ENCODE measurements at regions not wholly inside any gene's neighbourhood (a gene's known extent, or its start where the extent isn't known, plus 50 kb on each side); places are given as distances from the start of the nearest gene placed in this dataset. TPM values are rescaled to one million over a fixed set of nuclear protein-coding genes. Genes with fewer than 3 reads are reported as not detected.

- intact Hi-C loops (cut with micrococcal nuclease; ENCODE audit: unreplicated experiment): no loop called here
- H3K79me2 ChIP-seq (ENCODE audit: insufficient read depth, low read depth, low read length): no peaks in the 10 kb centered on the region
- H3K4me2 ChIP-seq (ENCODE audit: low read length): no peak overlapping the region
- no peaks in the 10 kb centered on the region for H3K36me3 ChIP-seq (ENCODE audit: insufficient read depth, low read length)
- no peak for DNase-seq (ENCODE audit: low spot score)
- no TSS peak for BruUV-seq (replicated peaks)
- POLR2A ChIA-PET: no interaction called here
- no peaks in the 10 kb centered on the region for H3K9me3 ChIP-seq (ENCODE audit: low read length)
- H4K20me1 ChIP-seq (ENCODE audit: insufficient read depth, low read length): no peaks in the 10 kb centered on the region
- CTCF ChIA-PET (ENCODE audit: unreplicated experiment): no interaction called here
- no peak for TF ChIP-seq CTCF (conservative IDR thresholded peaks at IDR 0.05; ENCODE audit: low read length)
- no peak for TF ChIP-seq EZH2phosphoT487 (IDR thresholded peaks at IDR 0.05; ENCODE audit: borderline replicate concordance, low read depth, low read length)
- no peak overlapping the region for H3K4me3 ChIP-seq (ENCODE audit: low read depth, low read length, poor library complexity, severe bottlenecking)
- no peaks in the 10 kb centered on the region for H3K9me2 ChIP-seq (ENCODE audit: insufficient read depth, low read length)
- no peak overlapping the region for H3K27ac ChIP-seq (ENCODE audit: low read depth, low read length, poor library complexity, severe bottlenecking)
- no peak overlapping the region for H2AFZ ChIP-seq (ENCODE audit: low read length)
- no peaks in the 10 kb centered on the region for H3K4me1 ChIP-seq (ENCODE audit: insufficient read depth, low read length, poor library complexity, severe bottlenecking)
Observed at GRCh38 chr18:64202210-64202836, 53.4 kb upstream of the LINC00305 start.

DNA sequence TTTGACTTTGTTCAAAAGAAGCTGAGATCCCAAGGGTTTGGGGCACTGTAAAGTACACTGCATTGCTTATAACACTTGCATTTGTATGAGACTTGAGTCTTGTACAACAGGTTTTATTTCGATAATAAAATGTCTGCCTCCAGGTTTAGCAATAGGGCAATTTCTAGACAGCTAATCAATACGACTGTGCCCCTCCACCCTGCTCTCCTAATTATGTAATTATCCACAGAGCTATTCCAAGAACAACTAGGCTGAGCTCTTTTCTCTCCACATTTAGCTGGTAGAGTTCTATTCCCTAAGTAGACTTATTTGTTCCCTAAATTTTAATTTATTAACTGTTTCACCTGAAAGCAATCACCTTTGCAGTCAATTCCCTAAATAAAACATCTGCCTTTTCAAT, 52.9 kb upstream of the LINC00305 start:
- intact Hi-C loops (cut with micrococcal nuclease; ENCODE audit: unreplicated experiment): no loop called here
- Histone ChIP-seq H3K4me3 (ENCODE audit: low read depth, low read length, poor library complexity, severe bottlenecking) (no peak overlapping the region), H3K4me1 (ENCODE audit: insufficient read depth, low read length, poor library complexity, severe bottlenecking) (no peaks in the 10 kb centered on the region), H3K27ac (ENCODE audit: low read depth, low read length, poor library complexity, severe bottlenecking) (no peak overlapping the region), H3K9me3 (ENCODE audit: low read length) (no peaks in the 10 kb centered on the region), H2AFZ (ENCODE audit: low read length) (no peak overlapping the region), H4K20me1 (ENCODE audit: insufficient read depth, low read length) (no peaks in the 10 kb centered on the region), H3K9me2 (ENCODE audit: insufficient read depth, low read length) (no peaks in the 10 kb centered on the region), H3K36me3 (ENCODE audit: insufficient read depth, low read length) (no peaks in the 10 kb centered on the region), H3K79me2 (ENCODE audit: insufficient read depth, low read depth, low read length) (no peaks in the 10 kb centered on the region), H3K4me2 (ENCODE audit: low read length) (no peak overlapping the region)
- ChIA-PET POLR2A (no interaction called here), CTCF (ENCODE audit: unreplicated experiment) (no interaction called here)
- DNase-seq (ENCODE audit: low spot score): no peak
- no peak for TF ChIP-seq CTCF (conservative IDR thresholded peaks at IDR 0.05; ENCODE audit: low read length)
- TF ChIP-seq EZH2phosphoT487 (IDR thresholded peaks at IDR 0.05; ENCODE audit: borderline replicate concordance, low read depth, low read length): no peak
- BruUV-seq (replicated peaks): no TSS peak

GRCh38 chr18:64199581-64199980, 50.7 kb upstream of the LINC00305 start:
- BruUV-seq (replicated peaks): no TSS peak
- POLR2A ChIA-PET: no interaction called here
- no peak for DNase-seq (ENCODE audit: low spot score)

More at GRCh38 chr18:64199581-64199980, 50.7 kb upstream of the LINC00305 start:
- no peaks in the 10 kb centered on the region for H4K20me1 ChIP-seq (ENCODE audit: insufficient read depth, low read length)
- H3K79me2 ChIP-seq (ENCODE audit: insufficient read depth, low read depth, low read length): no peaks in the 10 kb centered on the region
- H3K9me2 ChIP-seq (ENCODE audit: insufficient read depth, low read length): no peaks in the 10 kb centered on the region
- H2AFZ ChIP-seq (ENCODE audit: low read length): no peak overlapping the region
- no peak overlapping the region for H3K27ac ChIP-seq (ENCODE audit: low read depth, low read length, poor library complexity, severe bottlenecking)
- no peak for TF ChIP-seq EZH2phosphoT487 (IDR thresholded peaks at IDR 0.05; ENCODE audit: borderline replicate concordance, low read depth, low read length)
- TF ChIP-seq CTCF (conservative IDR thresholded peaks at IDR 0.05; ENCODE audit: low read length): no peak
- no peak overlapping the region for H3K4me2 ChIP-seq (ENCODE audit: low read length)
- no peaks in the 10 kb centered on the region for H3K36me3 ChIP-seq (ENCODE audit: insufficient read depth, low read length)
- intact Hi-C loops (cut with micrococcal nuclease; ENCODE audit: unreplicated experiment): no loop called here
- CTCF ChIA-PET (ENCODE audit: unreplicated experiment): no interaction called here
- H3K4me3 ChIP-seq (ENCODE audit: low read depth, low read length, poor library complexity, severe bottlenecking): no peak overlapping the region
- H3K9me3 ChIP-seq (ENCODE audit: low read length): no peaks in the 10 kb centered on the region
- no peaks in the 10 kb centered on the region for H3K4me1 ChIP-seq (ENCODE audit: insufficient read depth, low read length, poor library complexity, severe bottlenecking)

Small RNA genes lying in the stretch of these regions (small RNA-seq; reads per million reads assigned to genes)
- gene AC027506.1: not detected
